Osteoblast (primary cell): ENCODE measurements at regions not wholly inside any gene's neighbourhood (a gene's known extent, or its start where the extent isn't known, plus 50 kb on each side); places are given as distances from the start of the nearest gene placed in this dataset.

Experiments
- DNase-seq: peaks from one replicate; pipeline ENCODE4 v3.0.0; 2011; ENCODE audit warnings: low spot score, mixed read lengths; ENCODE audit not compliant: insufficient read length; ENCODE audit errors: missing footprints
- H2AFZ ChIP-seq: 2 replicates; pipeline ENCODE4 v1.6.0; 2011; ENCODE audit warnings: mild to moderate bottlenecking, low read length
- H3K27ac ChIP-seq: 2 replicates; pipeline ENCODE4 v1.5.1; 2011; ENCODE audit warnings: mild to moderate bottlenecking, low read depth, low read length, moderate library complexity
- H3K27me3 ChIP-seq: 2 replicates; pipeline ENCODE4 v1.6.0; 2012; ENCODE audit warnings: mild to moderate bottlenecking, control low read depth, inconsistent platforms, low read length, moderate library complexity; ENCODE audit not compliant: insufficient read depth
- H3K36me3 ChIP-seq: 2 replicates; pipeline ENCODE4 v1.5.1; 2011; ENCODE audit warnings: mild to moderate bottlenecking, low read length, control low read depth, moderate library complexity; ENCODE audit not compliant: insufficient read depth
- H3K4me1 ChIP-seq: 2 replicates; pipeline ENCODE4 v1.5.1; 2011; ENCODE audit warnings: mild to moderate bottlenecking, low read length, control low read depth, moderate library complexity; ENCODE audit not compliant: insufficient read depth
- H3K4me2 ChIP-seq: 2 replicates; pipeline ENCODE4 v1.6.0; 2011; ENCODE audit warnings: mild to moderate bottlenecking, low read length; ENCODE audit not compliant: insufficient read depth
- H3K4me3 ChIP-seq: fragments of 200-600 bp; sonication (generic); 3 replicates; pipeline ENCODE4 v1.5.1; 2012; ENCODE audit warnings: mild to moderate bottlenecking, low read length, inconsistent platforms; ENCODE audit not compliant: insufficient read depth
- H3K79me2 ChIP-seq: 2 replicates; pipeline ENCODE4 v1.6.0; 2012; ENCODE audit warnings: mild to moderate bottlenecking, low read length, control low read depth, inconsistent platforms; ENCODE audit not compliant: insufficient read depth
- H3K9me3 ChIP-seq: 2 replicates; pipeline ENCODE4 v1.5.1; 2011; ENCODE audit warnings: low read depth, low read length, control low read depth
- H4K20me1 ChIP-seq: 2 replicates; pipeline ENCODE4 v1.6.0; 2012; ENCODE audit warnings: mild to moderate bottlenecking, low read length, control low read depth; ENCODE audit not compliant: insufficient read depth
- TF ChIP-seq, protein P1 (sequence below): IDR thresholded peaks from 2 replicates; pipeline ENCODE4 v1.5.1; 2011; ENCODE audit warnings: mild to moderate bottlenecking, low read depth, low read length, moderate library complexity; ENCODE audit errors: extremely low read depth

DNA sequence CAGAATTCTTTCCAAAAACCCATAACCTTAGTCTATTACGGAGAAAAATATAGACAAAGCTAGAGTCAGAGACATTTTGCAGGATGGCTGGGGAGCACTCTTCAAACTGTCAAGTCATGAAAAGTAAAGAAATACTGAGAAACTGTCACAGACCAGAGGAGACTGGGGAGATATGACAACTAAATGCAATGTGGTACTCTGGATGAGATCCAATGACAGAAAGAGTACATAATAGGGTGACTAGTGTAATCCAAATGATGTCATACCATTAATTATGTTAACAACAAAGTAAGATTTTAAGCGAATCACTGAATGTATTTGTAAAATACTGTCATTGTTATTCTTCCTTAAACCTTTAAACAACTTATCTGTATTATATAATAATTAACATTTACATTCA lies 393.8 kb downstream of the LIG4 start:
- TF ChIP-seq, protein P1, sequence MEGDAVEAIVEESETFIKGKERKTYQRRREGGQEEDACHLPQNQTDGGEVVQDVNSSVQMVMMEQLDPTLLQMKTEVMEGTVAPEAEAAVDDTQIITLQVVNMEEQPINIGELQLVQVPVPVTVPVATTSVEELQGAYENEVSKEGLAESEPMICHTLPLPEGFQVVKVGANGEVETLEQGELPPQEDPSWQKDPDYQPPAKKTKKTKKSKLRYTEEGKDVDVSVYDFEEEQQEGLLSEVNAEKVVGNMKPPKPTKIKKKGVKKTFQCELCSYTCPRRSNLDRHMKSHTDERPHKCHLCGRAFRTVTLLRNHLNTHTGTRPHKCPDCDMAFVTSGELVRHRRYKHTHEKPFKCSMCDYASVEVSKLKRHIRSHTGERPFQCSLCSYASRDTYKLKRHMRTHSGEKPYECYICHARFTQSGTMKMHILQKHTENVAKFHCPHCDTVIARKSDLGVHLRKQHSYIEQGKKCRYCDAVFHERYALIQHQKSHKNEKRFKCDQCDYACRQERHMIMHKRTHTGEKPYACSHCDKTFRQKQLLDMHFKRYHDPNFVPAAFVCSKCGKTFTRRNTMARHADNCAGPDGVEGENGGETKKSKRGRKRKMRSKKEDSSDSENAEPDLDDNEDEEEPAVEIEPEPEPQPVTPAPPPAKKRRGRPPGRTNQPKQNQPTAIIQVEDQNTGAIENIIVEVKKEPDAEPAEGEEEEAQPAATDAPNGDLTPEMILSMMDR: no peak
- H4K20me1 ChIP-seq: no peaks in the 10 kb centered on the region
- no peak overlapping the region for H3K27ac ChIP-seq
- peaks cover 30% of the 10 kb centered on the region for H3K79me2 ChIP-seq
- no peak overlapping the region for H3K4me3 ChIP-seq
- DNase-seq: no peak
- no peaks in the 10 kb centered on the region for H3K36me3 ChIP-seq
- H3K4me1 ChIP-seq: peaks cover 16% of the 10 kb centered on the region
- H2AFZ ChIP-seq: no peak overlapping the region
- H3K4me2 ChIP-seq: no peak overlapping the region
- no peaks in the 10 kb centered on the region for H3K27me3 ChIP-seq
- no peaks in the 10 kb centered on the region for H3K9me3 ChIP-seq

DNA sequence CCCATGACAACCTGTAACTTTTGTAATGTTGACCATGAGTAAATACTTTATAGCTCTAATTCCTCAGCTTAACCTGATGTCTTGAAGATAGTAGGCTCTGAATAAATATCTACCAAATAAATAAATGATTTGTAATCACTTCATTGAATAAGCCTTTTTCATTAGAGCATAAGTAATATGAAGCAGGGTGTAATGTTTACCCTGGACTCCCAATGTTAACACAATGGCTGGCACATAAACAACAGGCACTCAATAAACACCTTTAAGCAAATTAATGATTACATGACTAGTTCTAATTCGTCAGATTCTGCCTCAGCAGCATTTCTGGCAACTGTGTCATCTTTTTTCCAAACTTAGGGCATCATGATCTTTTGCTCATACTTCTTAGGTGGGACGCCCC lies 396.3 kb downstream of the LIG4 start:
- H3K79me2 ChIP-seq: peaks cover 30% of the 10 kb centered on the region
- peaks cover 16% of the 10 kb centered on the region for H3K4me1 ChIP-seq
- TF ChIP-seq, protein P1: no peak
- no peaks in the 10 kb centered on the region for H3K36me3 ChIP-seq
- H3K27ac ChIP-seq: no peak overlapping the region
- no peaks in the 10 kb centered on the region for H3K9me3 ChIP-seq
- H4K20me1 ChIP-seq: no peaks in the 10 kb centered on the region
- no peak overlapping the region for H2AFZ ChIP-seq
- no peak for DNase-seq
- peak overlapping the region; percentile 30 for H3K4me2 ChIP-seq
- H3K27me3 ChIP-seq: no peaks in the 10 kb centered on the region
- H3K4me3 ChIP-seq: no peak overlapping the region

DNA sequence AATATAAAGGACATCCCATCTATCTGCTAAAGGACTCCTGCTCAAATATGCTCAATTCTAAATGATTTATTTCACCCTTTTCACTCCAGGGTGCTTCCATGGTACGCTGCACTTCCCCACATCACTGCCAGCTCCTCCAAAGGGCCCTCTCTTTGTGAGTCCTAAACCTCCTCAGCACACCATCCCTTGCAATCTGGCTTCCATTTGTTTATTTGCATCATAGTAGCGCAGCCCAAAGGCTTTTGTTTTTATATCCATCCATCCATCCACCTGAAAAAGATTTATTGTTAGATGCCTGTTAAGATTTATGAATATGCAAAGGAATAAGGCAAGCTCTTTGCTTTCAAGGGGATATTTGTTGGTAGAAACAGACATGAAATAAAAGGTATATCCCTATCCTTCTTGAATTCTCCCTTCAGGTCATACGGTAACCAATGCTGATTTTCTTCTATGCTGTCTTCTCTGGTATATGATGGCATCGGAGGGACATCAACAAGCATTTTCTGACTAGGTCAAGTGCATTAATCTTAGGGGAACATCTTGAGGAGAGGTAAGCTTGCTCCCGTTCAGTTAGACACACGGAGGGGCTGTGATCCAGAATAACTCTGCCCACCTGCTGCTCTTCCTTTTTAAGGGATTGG lies 397.6 kb downstream of the LIG4 start:
- TF ChIP-seq, protein P1: no peak
- H3K27ac ChIP-seq: no peak overlapping the region
- DNase-seq: no peak
- H3K4me3 ChIP-seq: no peak overlapping the region
- no peak overlapping the region for H2AFZ ChIP-seq
- peaks cover 16% of the 10 kb centered on the region for H3K4me1 ChIP-seq
- H4K20me1 ChIP-seq: no peaks in the 10 kb centered on the region
- H3K36me3 ChIP-seq: no peaks in the 10 kb centered on the region
- H3K4me2 ChIP-seq: no peak overlapping the region
- no peaks in the 10 kb centered on the region for H3K27me3 ChIP-seq
- peaks cover 28% of the 10 kb centered on the region for H3K79me2 ChIP-seq
- H3K9me3 ChIP-seq: no peaks in the 10 kb centered on the region

DNA sequence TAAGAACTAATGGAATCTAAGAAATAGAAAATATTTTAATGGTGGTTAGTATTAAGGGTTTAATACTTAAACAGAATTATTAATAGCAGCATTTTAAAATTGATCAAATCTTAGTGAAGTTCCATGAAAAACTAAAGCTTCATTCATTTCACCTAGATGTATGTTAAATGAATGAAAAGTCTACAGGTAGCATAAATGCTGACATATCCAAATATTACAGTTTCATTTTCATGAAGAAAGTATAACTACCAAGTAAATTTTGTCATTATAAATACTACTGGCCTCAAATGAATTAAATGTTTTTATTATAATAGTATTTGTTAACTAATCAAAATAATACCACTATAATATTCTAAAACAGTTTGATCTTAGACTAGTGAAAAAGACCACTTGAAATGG lies 403.3 kb downstream of the LIG4 start:
- Histone ChIP-seq H4K20me1 (no peaks in the 10 kb centered on the region), H3K27ac (no peak overlapping the region), H2AFZ (no peak overlapping the region), H3K36me3 (no peaks in the 10 kb centered on the region), H3K27me3 (no peaks in the 10 kb centered on the region), H3K79me2 (peaks cover 33% of the 10 kb centered on the region), H3K4me3 (no peak overlapping the region), H3K9me3 (no peaks in the 10 kb centered on the region), H3K4me2 (no peak overlapping the region), H3K4me1 (no peaks in the 10 kb centered on the region)
- no peak for DNase-seq
- TF ChIP-seq, protein P1: no peak
